ENCODE measurements at regions not wholly inside any gene's neighbourhood (a gene's known extent, or its start where the extent isn't known, plus 50 kb on each side); places are given as distances from the start of the nearest gene placed in this dataset.
"Not testable (repeated sequence)": the region's sequence is repeated elsewhere in the genome, so short reads cannot be mapped to it uniquely, and the experiment has no call there.

DNA sequence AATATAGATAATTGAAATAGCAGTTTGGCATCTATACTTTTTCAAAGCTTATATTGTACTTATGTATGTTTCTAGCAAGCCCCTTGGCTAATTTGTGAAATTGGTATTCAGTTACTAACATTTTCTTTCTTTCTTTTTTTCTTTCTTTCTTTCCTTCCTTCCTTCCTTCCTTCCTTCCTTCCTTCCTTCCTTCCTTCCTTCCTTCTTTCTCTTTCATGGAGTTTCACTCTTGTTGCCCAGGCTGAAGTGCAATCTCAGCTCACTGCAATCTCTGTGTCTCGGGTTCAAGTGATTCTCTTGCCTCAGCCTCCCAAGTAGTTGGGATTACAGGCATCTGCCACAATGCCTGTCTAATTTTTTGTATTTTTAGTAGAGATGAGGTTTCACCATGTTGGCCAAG lies 215.4 kb downstream of the NNT start:
- H3K14ac ChIP-seq (ENCODE audit: insufficient read depth, low read length); H3K4ac ChIP-seq (ENCODE audit: low read depth, low read length); H3K9ac ChIP-seq (ENCODE audit: extremely low read depth, insufficient read length, low read length); H3K23ac ChIP-seq (ENCODE audit: insufficient read length, low read depth, low read length); H3K79me2 ChIP-seq (ENCODE audit: insufficient read depth, low read length); H3K56ac ChIP-seq (ENCODE audit: insufficient read length, low read depth, low read length); H2BK15ac ChIP-seq (ENCODE audit: low read depth, low read length); H2BK5ac ChIP-seq (ENCODE audit: insufficient read length, low read length); H4K5ac ChIP-seq (ENCODE audit: insufficient read length, low read depth, low read length); H3K27ac Mint-ChIP-seq; H3K23me2 ChIP-seq (ENCODE audit: insufficient read length, low read depth, low read length, poor library complexity, severe bottlenecking); H2AK5ac ChIP-seq (ENCODE audit: insufficient read length, low read length); H3K27me3 ChIP-seq (ENCODE audit: insufficient read depth, low read length); H3K4me2 ChIP-seq (ENCODE audit: insufficient read depth, insufficient read length, low read length); H2BK20ac ChIP-seq (ENCODE audit: low read depth, low read length, poor library complexity, severe bottlenecking); H3K27me3 Mint-ChIP-seq (ENCODE audit: low read depth); DNase-seq; H3K79me1 ChIP-seq (ENCODE audit: insufficient read depth, low read depth, low read length, poor library complexity, severe bottlenecking); H3K4me1 ChIP-seq (ENCODE audit: insufficient read depth, low read length); H3K27ac ChIP-seq (ENCODE audit: insufficient read length, low read depth, low read length); H3K4me3 Mint-ChIP-seq; H4K8ac ChIP-seq (replicated peaks; ENCODE audit: insufficient read length, low read depth, low read length); H2BK12ac ChIP-seq (ENCODE audit: insufficient read length, low read depth, low read length); H4K20me1 ChIP-seq (ENCODE audit: control insufficient read depth, insufficient read depth, insufficient read length); H2BK120ac ChIP-seq (ENCODE audit: low read depth, low read length, poor library complexity, severe bottlenecking); H3T11ph ChIP-seq (ENCODE audit: low read length); H3K4me1 Mint-ChIP-seq; H3K18ac ChIP-seq (ENCODE audit: insufficient read length, low read depth, low read length); H2AFZ ChIP-seq (ENCODE audit: low read length); H4K91ac ChIP-seq (ENCODE audit: insufficient read length, low read depth, low read length): not testable (repeated sequence)
- no CpG with 5 or more reads among the region's 1 CpG for WGBS (ENCODE audit: extremely low coverage, insufficient read length, low lambda C conversion rate)
- peaks cover 51 to 56% of the 10 kb centered on the region in 2 experiments for H3K9me3 Mint-ChIP-seq
- peaks cover 36% of the 10 kb centered on the region for H3K9me3 ChIP-seq (ENCODE audit: control insufficient read depth, low read depth, low read length)
- peaks cover 16 to 34% (median 26%) of the 10 kb centered on the region in 3 experiments for H3K36me3 Mint-ChIP-seq (ENCODE audit: insufficient read depth in 1 of 3, low read depth in 3 of 3)

Measured in H9 (cell line).